Panc1 (cell line): ENCODE measurements at regions not wholly inside any gene's neighbourhood (a gene's known extent, or its start where the extent isn't known, plus 50 kb on each side); places are given as distances from the start of the nearest gene placed in this dataset.

Source experiments
- CTCF ChIP-seq: fragments of 450-650 bp; IDR thresholded peaks from 2 replicates; pipeline ENCODE4 v1.5.1; 2017; ENCODE audit warnings: mild to moderate bottlenecking
- POLR2AphosphoS5 ChIP-seq: IDR thresholded peaks from 2 replicates; pipeline ENCODE4 v1.6.1; 2012; ENCODE audit warnings: mild to moderate bottlenecking, low read depth, low read length, moderate library complexity
- REST ChIP-seq, 2 experiments: IDR thresholded peaks; 2 replicates each; pipeline ENCODE4 v1.6.1; 2011 to 2012; ENCODE audit warnings: low read depth in 2 of 2, control low read depth in 1 of 2, low read length in 1 of 2, mild to moderate bottlenecking in 1 of 2, moderate library complexity in 1 of 2; ENCODE audit not compliant: insufficient read depth in 1 of 2
- TCF7L2 ChIP-seq: IDR thresholded peaks from 2 replicates; pipeline ENCODE4 v1.6.1; 2011; ENCODE audit warnings: mild to moderate bottlenecking, low read depth, low read length, inconsistent platforms

- TF ChIP-seq CTCF (no peak), POLR2AphosphoS5 (no peak), TCF7L2 (no peak), REST (IDR thresholded peaks at IDR 0.05; ENCODE audit: insufficient read depth in 1 of 2, low read depth in 2 of 2, low read length in 1 of 2) (no peak)
Observed at GRCh38 chr7:53470336-53470970, 435.0 kb downstream of the POM121L12 start.
